ENCODE measurements at regions not wholly inside any gene's neighbourhood (a gene's known extent, or its start where the extent isn't known, plus 50 kb on each side); places are given as distances from the start of the nearest gene placed in this dataset.

GRCh38 chr16:63581570-63581969, 1540.3 kb downstream of the CDH11 start:
- peaks cover 6% of the 10 kb centered on the region for H3K4me1 ChIP-seq (ENCODE audit: low read depth)
- no peak overlapping the region for H3K27ac ChIP-seq
- no peaks in the 10 kb centered on the region for H3K27me3 ChIP-seq
- no peak overlapping the region for H3K4me3 ChIP-seq
- peak; percentile 26 to 44 for DNase-seq (ENCODE audit: low read depth in 1 of 2, low spot score in 1 of 2)
- H3K9me3 ChIP-seq (ENCODE audit: low read depth) = no peaks in the 10 kb centered on the region
- TF ChIP-seq CTCF (IDR thresholded peaks at IDR 0.05; ENCODE audit: low read depth, low read length) = no peak
- no peaks in the 10 kb centered on the region for H3K36me3 ChIP-seq

GRCh38 chr16:63578791-63579190, 1542.6 kb upstream of the CDH8 start:
- Histone ChIP-seq H3K27ac (no peak overlapping the region), H3K4me3 (no peak overlapping the region), H3K9me3 (ENCODE audit: low read depth) (no peaks in the 10 kb centered on the region), H3K4me1 (ENCODE audit: low read depth) (peaks cover 6% of the 10 kb centered on the region), H3K36me3 (no peaks in the 10 kb centered on the region), H3K27me3 (no peaks in the 10 kb centered on the region)
- peak in 1 of 2 donors; percentile 49 for DNase-seq (ENCODE audit: low read depth in 1 of 2, low spot score in 1 of 2)
- no peak for TF ChIP-seq CTCF (IDR thresholded peaks at IDR 0.05; ENCODE audit: low read depth, low read length)

- Histone ChIP-seq H3K9me3 (ENCODE audit: low read depth) (no peaks in the 10 kb centered on the region), H3K4me1 (ENCODE audit: low read depth) (peaks cover 6% of the 10 kb centered on the region), H3K27ac (no peak overlapping the region), H3K36me3 (no peaks in the 10 kb centered on the region), H3K4me3 (no peak overlapping the region), H3K27me3 (no peaks in the 10 kb centered on the region)
- no peak for TF ChIP-seq CTCF (IDR thresholded peaks at IDR 0.05; ENCODE audit: low read depth, low read length)
- no peak for DNase-seq (ENCODE audit: low read depth in 1 of 2, low spot score in 1 of 2)
These were observed 1541.7 kb upstream of the CDH8 start for GRCh38 chr16:63577891-63578290.

- no peaks in the 10 kb centered on the region for H3K4me1 ChIP-seq (ENCODE audit: low read depth)
- H3K36me3 ChIP-seq = no peaks in the 10 kb centered on the region
- no peaks in the 10 kb centered on the region for H3K9me3 ChIP-seq (ENCODE audit: low read depth)
- H3K27ac ChIP-seq = no peak overlapping the region
- no peaks in the 10 kb centered on the region for H3K27me3 ChIP-seq
- H3K4me3 ChIP-seq = no peak overlapping the region
- DNase-seq (ENCODE audit: low read depth in 1 of 2, low spot score in 1 of 2) = peak in 1 of 2 donors; percentile 3
- TF ChIP-seq CTCF (IDR thresholded peaks at IDR 0.05; ENCODE audit: low read depth, low read length) = no peak
These were observed 1538.8 kb upstream of the CDH8 start for GRCh38 chr16:63575041-63575440.

- H3K36me3 ChIP-seq = no peaks in the 10 kb centered on the region
- DNase-seq (ENCODE audit: low read depth in 1 of 2, low spot score in 1 of 2) = no peak
- no peak for TF ChIP-seq CTCF (IDR thresholded peaks at IDR 0.05; ENCODE audit: low read depth, low read length)
- no peak overlapping the region for H3K27ac ChIP-seq
- no peaks in the 10 kb centered on the region for H3K9me3 ChIP-seq (ENCODE audit: low read depth)
- no peaks in the 10 kb centered on the region for H3K4me1 ChIP-seq (ENCODE audit: low read depth)
- H3K27me3 ChIP-seq = no peaks in the 10 kb centered on the region
- no peak overlapping the region for H3K4me3 ChIP-seq
These were observed 1531.9 kb upstream of the CDH8 start for GRCh38 chr16:63568164-63568563.

Data from cardiac muscle cell (in vitro differentiated cells and primary cell).